ENCODE measurements at regions not wholly inside any gene's neighbourhood (a gene's known extent, or its start where the extent isn't known, plus 50 kb on each side); places are given as distances from the start of the nearest gene placed in this dataset.
"Not testable (repeated sequence)": the region's sequence is repeated elsewhere in the genome, so short reads cannot be mapped to it uniquely, and the experiment has no call there.

DNA sequence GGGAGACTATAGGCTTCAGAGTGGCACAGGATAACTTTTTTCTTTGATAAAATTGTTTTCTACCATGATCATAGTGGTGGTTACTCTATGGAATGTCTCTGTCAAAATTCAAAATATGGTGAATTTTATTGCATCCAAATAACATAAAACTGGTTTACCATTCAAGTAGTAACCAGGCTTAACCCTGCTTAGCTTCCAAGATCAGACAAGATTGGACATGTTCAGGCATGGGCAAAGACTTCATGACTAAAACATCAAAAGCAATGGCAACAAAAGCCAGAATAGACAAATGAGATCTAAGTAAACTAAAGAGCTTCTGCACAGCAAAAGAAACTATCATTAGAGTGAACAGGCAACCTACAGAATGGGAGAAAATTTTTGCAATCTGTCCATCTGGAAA is 1070.1 kb upstream of the SLIT2 start:
- H3K9me3 ChIP-seq (ENCODE audit: control insufficient read depth, low read length); H3K4me1 ChIP-seq (ENCODE audit: control insufficient read depth, insufficient read depth, low read length); intact Hi-C loops (cut with DNase I): not testable (repeated sequence)

DNA sequence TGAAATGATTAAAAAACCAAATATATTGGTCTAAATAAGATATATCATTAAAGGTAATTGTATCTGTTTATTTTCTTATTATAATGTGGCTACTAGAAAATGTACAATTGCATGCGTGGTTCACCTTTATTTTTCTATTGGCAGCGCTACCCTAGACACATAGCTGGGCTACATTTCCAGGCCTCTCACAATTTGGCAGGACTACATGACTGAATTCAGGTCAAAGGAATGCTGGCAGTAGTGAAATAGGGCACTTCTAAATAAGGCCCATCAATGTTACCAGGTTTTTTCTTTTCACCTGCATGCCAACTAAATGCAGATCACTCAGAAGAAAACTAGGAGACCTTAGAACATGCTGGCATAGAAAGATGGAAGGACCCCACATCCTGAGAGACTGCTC is 1072.9 kb upstream of the SLIT2 start:
- intact Hi-C loops (cut with DNase I): no loop called here
- 85% methylated on average over 2 of the region's 2 CpGs for WGBS
- peak in 1 of 3 donors; percentile 10 for DNase-seq
- H3K9me3 ChIP-seq (ENCODE audit: control insufficient read depth, low read length): no peaks in the 10 kb centered on the region
- H3K27me3 ChIP-seq (ENCODE audit: control insufficient read depth, insufficient read depth): no peaks in the 10 kb centered on the region
- H3K4me1 ChIP-seq (ENCODE audit: control insufficient read depth, insufficient read depth, low read length): no peaks in the 10 kb centered on the region
- no peak overlapping the region for H3K4me3 ChIP-seq (ENCODE audit: low read length)
- H3K27ac ChIP-seq (ENCODE audit: low read length): no peak overlapping the region
- peak in 1 of 2 donors; percentile 54 for ATAC-seq

More for the DNA sequence above, 1070.1 kb upstream of the SLIT2 start:
- not testable (repeated sequence) for DNase-seq; H3K27ac ChIP-seq (ENCODE audit: low read length); ATAC-seq; H3K4me3 ChIP-seq (ENCODE audit: low read length); H3K27me3 ChIP-seq (ENCODE audit: control insufficient read depth, insufficient read depth)

DNA sequence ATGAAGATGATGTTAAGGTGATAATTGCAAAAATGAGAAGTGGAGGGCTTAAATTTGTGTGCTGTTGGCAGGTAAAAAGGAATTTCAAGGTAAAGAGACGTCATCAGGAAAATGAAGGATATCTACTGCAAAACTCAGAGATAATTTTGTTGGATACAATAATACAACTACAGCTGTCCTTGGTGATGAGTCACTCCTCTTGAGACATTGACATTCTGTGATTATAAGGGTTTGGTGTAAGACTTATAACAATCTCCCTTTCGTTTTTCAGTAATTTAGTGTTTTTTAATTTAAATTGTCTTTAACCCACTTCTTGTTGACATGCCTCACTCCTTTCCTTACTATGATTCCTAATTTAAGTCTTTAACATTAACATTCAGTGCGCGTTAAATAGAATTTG is 1074.1 kb upstream of the SLIT2 start:
- ATAC-seq: no peak
- DNase-seq: no peak
- Histone ChIP-seq H3K4me1 (ENCODE audit: control insufficient read depth, insufficient read depth, low read length) (no peaks in the 10 kb centered on the region), H3K4me3 (ENCODE audit: low read length) (no peak overlapping the region), H3K27me3 (ENCODE audit: control insufficient read depth, insufficient read depth) (no peaks in the 10 kb centered on the region), H3K27ac (ENCODE audit: low read length) (no peak overlapping the region), H3K9me3 (ENCODE audit: control insufficient read depth, low read length) (no peaks in the 10 kb centered on the region)
- intact Hi-C loops (cut with DNase I): no loop called here
- WGBS: 68% methylated on average over 4 of the region's 4 CpGs

DNA sequence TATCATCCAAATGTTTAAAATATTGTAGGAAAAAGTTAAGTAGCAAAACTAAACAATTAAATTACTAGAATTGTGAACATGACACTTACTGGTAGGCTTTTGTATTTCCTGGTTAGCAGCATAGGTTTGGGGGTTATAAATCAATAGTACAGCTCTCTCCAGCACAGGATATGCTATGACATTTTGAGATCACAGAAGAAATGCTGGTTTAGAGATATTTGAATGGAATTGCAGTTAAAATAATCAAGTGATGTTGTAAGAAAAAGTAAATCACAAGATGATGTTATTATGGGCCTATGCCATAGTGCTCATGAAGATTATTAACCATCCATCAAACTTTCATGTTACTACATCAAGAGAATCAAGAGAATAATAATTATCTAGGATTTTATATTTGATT is 1079.9 kb upstream of the SLIT2 start:
- H3K9me3 ChIP-seq (ENCODE audit: control insufficient read depth, low read length): no peaks in the 10 kb centered on the region
- H3K4me3 ChIP-seq (ENCODE audit: low read length): no peak overlapping the region
- ATAC-seq: no peak
- H3K27me3 ChIP-seq (ENCODE audit: control insufficient read depth, insufficient read depth): no peaks in the 10 kb centered on the region
- DNase-seq: no peak
- H3K27ac ChIP-seq (ENCODE audit: low read length): no peak overlapping the region
- intact Hi-C loops (cut with DNase I): no loop called here
- H3K4me1 ChIP-seq (ENCODE audit: control insufficient read depth, insufficient read depth, low read length): no peaks in the 10 kb centered on the region

DNA sequence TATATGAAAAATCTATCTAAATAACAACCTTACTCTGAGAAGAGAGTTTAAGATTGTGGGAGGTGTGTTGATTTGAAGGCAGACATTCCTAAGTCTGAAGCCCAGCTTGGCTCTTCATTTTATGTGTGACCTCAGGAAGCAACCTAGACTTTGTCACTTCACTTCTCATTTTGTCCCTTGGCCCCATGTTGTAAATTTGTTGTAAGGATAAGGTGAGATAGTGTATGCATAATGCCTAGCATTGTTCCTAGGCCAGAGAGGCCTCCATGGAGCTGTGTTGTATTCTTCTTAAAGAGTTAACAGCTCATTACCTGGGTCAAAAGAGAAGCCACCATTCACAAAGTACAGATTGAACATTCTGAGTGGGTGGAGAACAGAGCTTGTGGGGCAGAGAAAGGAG is 1084.4 kb upstream of the SLIT2 start:
- no peak overlapping the region for H3K4me3 ChIP-seq (ENCODE audit: low read length)
- ATAC-seq: no peak
- no peaks in the 10 kb centered on the region for H3K9me3 ChIP-seq (ENCODE audit: control insufficient read depth, low read length)
- H3K27ac ChIP-seq (ENCODE audit: low read length): no peak overlapping the region
- intact Hi-C loops (cut with DNase I): no loop called here
- no peaks in the 10 kb centered on the region for H3K4me1 ChIP-seq (ENCODE audit: control insufficient read depth, insufficient read depth, low read length)
- no peaks in the 10 kb centered on the region for H3K27me3 ChIP-seq (ENCODE audit: control insufficient read depth, insufficient read depth)
- DNase-seq: no peak

DNA sequence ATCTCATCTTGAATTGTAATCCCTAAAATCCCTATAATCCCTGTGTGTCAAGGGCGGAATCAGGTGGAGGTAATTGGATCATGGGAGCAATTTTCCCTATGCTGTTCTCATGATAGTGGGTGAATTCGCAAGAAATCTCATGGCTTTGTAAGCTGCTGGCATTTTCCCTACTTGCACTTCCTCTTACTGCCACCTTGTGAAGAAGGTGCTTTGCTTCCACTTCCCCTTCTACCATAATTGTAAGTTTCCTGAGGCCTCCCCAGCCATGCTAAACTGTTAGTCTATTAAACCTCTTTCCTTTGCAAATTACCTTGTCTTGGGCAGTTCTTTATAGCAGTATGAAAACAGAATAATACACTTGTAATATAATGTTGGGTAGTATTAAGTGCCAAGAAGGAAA is 1087.4 kb upstream of the SLIT2 start:
- Histone ChIP-seq H3K27me3 (ENCODE audit: control insufficient read depth, insufficient read depth) (no peaks in the 10 kb centered on the region), H3K4me3 (ENCODE audit: low read length) (no peak overlapping the region), H3K9me3 (ENCODE audit: control insufficient read depth, low read length) (no peaks in the 10 kb centered on the region), H3K4me1 (ENCODE audit: control insufficient read depth, insufficient read depth, low read length) (no peaks in the 10 kb centered on the region), H3K27ac (ENCODE audit: low read length) (no peak overlapping the region)
- ATAC-seq (no peak), DNase-seq (no peak)
- 91% methylated on average over 2 of the region's 2 CpGs for WGBS
- intact Hi-C loops (cut with DNase I): no loop called here

DNA sequence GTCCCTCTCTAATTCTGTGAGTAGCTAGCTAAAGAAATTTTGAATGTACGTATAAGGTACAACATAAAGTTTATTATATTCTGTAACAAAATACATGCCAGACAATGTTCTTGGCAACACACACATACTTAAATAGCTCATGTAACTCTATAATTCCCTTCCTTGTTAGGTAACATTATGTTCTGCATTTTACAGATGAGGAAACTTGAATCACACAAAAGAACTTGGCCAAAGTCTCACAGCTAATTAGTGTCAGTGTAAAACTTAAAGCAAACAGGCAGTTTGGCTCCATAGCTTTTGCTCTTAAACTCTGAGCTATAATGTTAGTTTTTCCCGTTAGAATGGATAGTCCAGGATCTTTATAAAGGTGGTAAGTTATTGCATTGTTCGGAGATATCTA is 1091.8 kb upstream of the SLIT2 start:
- no peak overlapping the region for H3K27ac ChIP-seq (ENCODE audit: low read length)
- 81% methylated on average over 3 of the region's 3 CpGs for WGBS
- H3K27me3 ChIP-seq (ENCODE audit: control insufficient read depth, insufficient read depth): no peaks in the 10 kb centered on the region
- DNase-seq (no peak), ATAC-seq (no peak)
- H3K9me3 ChIP-seq (ENCODE audit: control insufficient read depth, low read length): no peaks in the 10 kb centered on the region
- H3K4me3 ChIP-seq (ENCODE audit: low read length): no peak overlapping the region
- H3K4me1 ChIP-seq (ENCODE audit: control insufficient read depth, insufficient read depth, low read length): no peaks in the 10 kb centered on the region
- intact Hi-C loops (cut with DNase I): no loop called here

DNA sequence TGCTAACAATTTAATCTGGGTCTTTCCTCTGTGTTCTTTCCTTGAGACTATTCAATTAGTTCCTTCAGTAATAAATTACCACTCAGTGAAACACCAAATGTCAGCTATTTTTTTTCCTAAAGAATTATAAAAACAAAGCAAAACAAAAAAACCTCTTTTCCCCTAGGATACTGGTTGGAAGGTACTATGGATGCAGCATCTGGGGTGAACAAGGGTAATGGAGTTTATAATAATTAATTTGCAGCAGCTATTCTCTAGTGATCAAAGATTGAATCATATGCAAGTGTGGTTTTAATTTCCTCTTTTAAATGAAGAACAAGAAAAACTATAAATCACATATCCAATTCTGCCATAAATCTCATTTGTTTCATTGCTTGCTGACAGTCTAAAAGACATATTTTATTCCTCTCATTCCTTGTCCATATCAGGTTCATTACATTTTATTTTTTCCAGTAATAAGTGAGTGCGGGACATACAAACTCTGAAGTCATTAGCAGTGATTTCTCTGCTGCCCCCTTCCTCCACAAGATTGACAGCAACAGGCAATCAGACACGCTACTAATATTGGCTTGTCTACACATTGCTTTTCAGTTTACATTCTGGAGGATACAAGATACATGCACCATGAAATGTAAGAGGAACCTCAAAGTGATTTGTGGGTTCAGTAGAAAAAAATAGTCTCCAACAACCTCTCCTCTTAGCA is 1093.4 kb upstream of the SLIT2 start:
- 65% methylated on average over 2 of the region's 2 CpGs for WGBS
- H3K27ac ChIP-seq (ENCODE audit: low read length): no peak overlapping the region
- no peaks in the 10 kb centered on the region for H3K27me3 ChIP-seq (ENCODE audit: control insufficient read depth, insufficient read depth)
- H3K4me1 ChIP-seq (ENCODE audit: control insufficient read depth, insufficient read depth, low read length): no peaks in the 10 kb centered on the region
- DNase-seq: no peak
- no peaks in the 10 kb centered on the region for H3K9me3 ChIP-seq (ENCODE audit: control insufficient read depth, low read length)
- no peak for ATAC-seq
- intact Hi-C loops (cut with DNase I): no loop called here
- H3K4me3 ChIP-seq (ENCODE audit: low read length): no peak overlapping the region

DNA sequence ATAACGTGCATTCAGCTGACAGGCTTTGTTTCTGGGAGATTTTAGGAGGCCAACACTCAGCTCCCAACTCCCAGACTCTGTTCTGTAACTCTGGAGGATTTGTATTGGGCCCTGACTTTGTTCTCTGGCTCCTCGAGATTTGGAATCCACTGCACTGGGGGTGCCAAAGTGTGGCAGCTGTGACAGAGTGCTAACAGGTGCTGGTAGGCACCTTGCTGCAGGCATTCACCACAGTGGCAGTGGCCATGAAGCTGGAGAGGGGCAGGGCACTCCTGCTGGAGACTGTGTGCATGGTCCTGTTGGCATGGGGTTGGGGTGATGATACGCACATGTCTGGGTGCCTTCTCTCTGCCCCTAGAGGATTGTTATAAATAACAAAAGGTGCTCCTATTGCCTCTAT is 1094.9 kb upstream of the SLIT2 start:
- intact Hi-C loops (cut with DNase I): no loop called here
- no peak overlapping the region for H3K27ac ChIP-seq (ENCODE audit: low read length)
- no peaks in the 10 kb centered on the region for H3K4me1 ChIP-seq (ENCODE audit: control insufficient read depth, insufficient read depth, low read length)
- ATAC-seq (no peak), DNase-seq (no peak)
- no peaks in the 10 kb centered on the region for H3K9me3 ChIP-seq (ENCODE audit: control insufficient read depth, low read length)
- H3K27me3 ChIP-seq (ENCODE audit: control insufficient read depth, insufficient read depth): no peaks in the 10 kb centered on the region
- no peak overlapping the region for H3K4me3 ChIP-seq (ENCODE audit: low read length)
- 81% methylated on average over 3 of the region's 3 CpGs for WGBS

DNA sequence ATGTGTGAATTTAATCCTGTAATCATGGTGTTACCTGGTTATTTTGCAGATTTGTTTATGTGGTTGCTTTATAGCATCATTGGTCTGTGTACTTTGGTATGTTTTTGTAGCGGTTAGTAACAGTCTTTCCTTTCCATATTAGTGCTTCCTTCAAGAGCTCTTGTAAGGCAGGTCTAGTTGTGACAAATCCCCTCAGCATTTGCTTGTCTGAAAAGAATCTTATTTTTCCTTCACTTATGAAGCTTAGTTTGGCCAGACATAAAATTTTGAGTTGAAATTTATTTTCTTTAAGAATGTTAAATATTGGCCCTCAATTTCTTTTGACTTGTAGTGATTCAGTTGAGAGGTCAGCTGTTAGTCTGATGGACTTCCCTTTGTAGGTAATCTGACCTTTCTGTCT is 1096.1 kb upstream of the SLIT2 start:
- H3K4me3 ChIP-seq (ENCODE audit: low read length): no peak overlapping the region
- no peak for ATAC-seq
- no peak for DNase-seq
- intact Hi-C loops (cut with DNase I): no loop called here
- no peaks in the 10 kb centered on the region for H3K9me3 ChIP-seq (ENCODE audit: control insufficient read depth, low read length)
- no peaks in the 10 kb centered on the region for H3K27me3 ChIP-seq (ENCODE audit: control insufficient read depth, insufficient read depth)
- 96% methylated on average over 1 of the region's 1 CpG for WGBS
- H3K4me1 ChIP-seq (ENCODE audit: control insufficient read depth, insufficient read depth, low read length): no peaks in the 10 kb centered on the region
- no peak overlapping the region for H3K27ac ChIP-seq (ENCODE audit: low read length)

DNA sequence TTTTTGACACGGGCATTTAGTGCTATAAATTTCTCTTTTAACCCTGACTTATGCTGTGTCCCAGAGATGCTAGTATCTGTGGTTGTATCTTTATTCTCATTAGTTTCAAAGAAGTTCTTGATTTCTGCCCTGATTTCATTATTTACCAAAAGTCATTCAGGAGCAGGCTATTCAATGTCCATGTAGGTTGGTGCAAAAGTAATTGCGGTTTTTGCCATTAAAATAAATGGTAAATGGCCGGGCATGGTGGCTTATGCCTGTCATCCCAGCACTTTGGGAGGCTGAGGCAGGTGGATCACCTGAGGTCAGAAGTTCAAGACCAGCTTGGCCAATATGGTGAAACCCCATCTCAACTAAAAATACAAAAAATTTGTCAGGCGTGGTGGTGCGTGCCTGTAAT is 1097.4 kb upstream of the SLIT2 start:
- H3K27ac ChIP-seq (ENCODE audit: low read length); DNase-seq; ATAC-seq; H3K4me1 ChIP-seq (ENCODE audit: control insufficient read depth, insufficient read depth, low read length); H3K9me3 ChIP-seq (ENCODE audit: control insufficient read depth, low read length); H3K27me3 ChIP-seq (ENCODE audit: control insufficient read depth, insufficient read depth); H3K4me3 ChIP-seq (ENCODE audit: low read length); intact Hi-C loops (cut with DNase I): not testable (repeated sequence)
- 91% methylated on average over 5 of the region's 5 CpGs for WGBS

DNA sequence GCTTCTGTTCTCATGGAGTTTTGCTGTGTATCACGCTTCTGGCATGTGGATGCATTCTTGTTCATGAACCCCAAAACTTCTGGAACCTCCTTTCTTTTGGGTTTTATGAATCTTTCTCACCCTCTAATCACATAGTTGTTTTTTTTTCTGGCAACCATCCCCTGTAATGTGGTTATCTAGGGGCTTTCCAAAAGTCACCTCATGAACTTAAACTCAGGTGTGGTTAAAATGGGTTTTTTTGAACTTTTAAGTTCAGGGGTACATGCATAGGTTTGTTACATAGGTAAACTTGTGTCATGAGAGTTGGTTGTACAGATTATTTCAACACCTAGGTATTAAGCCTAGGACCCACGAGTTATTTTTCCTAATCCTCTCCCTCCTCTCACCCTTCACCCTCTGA is 1099.4 kb upstream of the SLIT2 start:
- Histone ChIP-seq H3K4me3 (ENCODE audit: low read length) (no peak overlapping the region), H3K9me3 (ENCODE audit: control insufficient read depth, low read length) (no peaks in the 10 kb centered on the region), H3K4me1 (ENCODE audit: control insufficient read depth, insufficient read depth, low read length) (no peaks in the 10 kb centered on the region), H3K27ac (ENCODE audit: low read length) (no peak overlapping the region), H3K27me3 (ENCODE audit: control insufficient read depth, insufficient read depth) (no peaks in the 10 kb centered on the region)
- 76% methylated on average over 2 of the region's 2 CpGs for WGBS
- intact Hi-C loops (cut with DNase I): no loop called here
- ATAC-seq (no peak), DNase-seq (no peak)

All from right cardiac atrium (tissue), 5 donors.